ENCODE measurements at regions not wholly inside any gene's neighbourhood (a gene's known extent, or its start where the extent isn't known, plus 50 kb on each side); places are given as distances from the start of the nearest gene placed in this dataset.

DNA sequence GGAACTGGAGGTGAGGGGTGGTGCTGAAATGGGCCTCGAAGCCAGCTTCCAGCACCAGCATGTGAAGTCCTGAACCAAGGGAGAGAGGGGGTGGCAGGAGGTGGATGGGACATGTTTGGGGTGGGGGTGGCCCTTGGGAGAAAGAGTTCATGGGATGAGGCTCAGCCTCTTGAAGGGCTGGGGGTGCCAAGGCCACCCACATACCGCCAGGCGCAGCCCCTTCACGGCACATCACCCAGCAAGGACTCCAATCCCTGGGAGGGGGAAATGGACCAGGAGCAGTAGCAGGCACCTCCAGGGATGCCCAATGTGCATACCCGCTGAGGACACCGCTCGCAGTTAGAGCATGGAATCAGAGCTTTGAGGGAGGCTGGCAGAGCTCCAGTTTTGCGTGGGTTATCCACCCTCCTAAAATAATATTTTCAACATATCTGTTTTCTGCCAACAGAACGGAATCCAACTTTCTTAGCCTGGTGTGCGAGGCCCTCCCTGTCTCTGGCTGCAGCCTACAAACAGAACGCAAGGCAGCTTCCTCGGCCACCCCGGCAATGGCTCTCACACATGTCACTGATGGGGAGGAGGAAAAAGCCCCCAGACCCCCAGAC, 140.5 kb upstream of the VSTM2B start:
- Histone ChIP-seq H4K20me1 (ENCODE audit: insufficient read depth, low read length) (no peaks in the 10 kb centered on the region), H3K79me2 (ENCODE audit: insufficient read depth, low read length) (no peaks in the 10 kb centered on the region), H3K27me3 (ENCODE audit: insufficient read depth, low read length) (no peaks in the 10 kb centered on the region), H3K9ac (ENCODE audit: low read length) (no peak overlapping the region), H3K4me1 (ENCODE audit: insufficient read depth, low read length) (no peaks in the 10 kb centered on the region), H3K36me3 (ENCODE audit: insufficient read depth, low read length) (no peaks in the 10 kb centered on the region), H2AFZ (ENCODE audit: low read depth, low read length) (no peak overlapping the region), H3K9me3 (ENCODE audit: insufficient read depth, low read depth, low read length) (peaks cover 16% of the 10 kb centered on the region), H3K4me3 (ENCODE audit: insufficient read depth, low read depth, low read length) (no peak overlapping the region), H3K4me2 (ENCODE audit: low read length) (no peak overlapping the region), H3K27ac (ENCODE audit: low read depth, low read length) (no peak overlapping the region)
- Mint-ChIP-seq H3K9me3 (ENCODE audit: unreplicated experiment) (no peaks in the 10 kb centered on the region), H3K27me3 (ENCODE audit: low read depth, unreplicated experiment) (peaks cover 29% of the 10 kb centered on the region), H3K36me3 (ENCODE audit: low read depth, unreplicated experiment) (no peaks in the 10 kb centered on the region), H3K4me3 (ENCODE audit: unreplicated experiment) (no peak overlapping the region), H3K4me1 (ENCODE audit: low read depth, unreplicated experiment) (no peaks in the 10 kb centered on the region), H3K27ac (ENCODE audit: unreplicated experiment) (no peak overlapping the region)
- TF ChIP-seq, protein P1, sequence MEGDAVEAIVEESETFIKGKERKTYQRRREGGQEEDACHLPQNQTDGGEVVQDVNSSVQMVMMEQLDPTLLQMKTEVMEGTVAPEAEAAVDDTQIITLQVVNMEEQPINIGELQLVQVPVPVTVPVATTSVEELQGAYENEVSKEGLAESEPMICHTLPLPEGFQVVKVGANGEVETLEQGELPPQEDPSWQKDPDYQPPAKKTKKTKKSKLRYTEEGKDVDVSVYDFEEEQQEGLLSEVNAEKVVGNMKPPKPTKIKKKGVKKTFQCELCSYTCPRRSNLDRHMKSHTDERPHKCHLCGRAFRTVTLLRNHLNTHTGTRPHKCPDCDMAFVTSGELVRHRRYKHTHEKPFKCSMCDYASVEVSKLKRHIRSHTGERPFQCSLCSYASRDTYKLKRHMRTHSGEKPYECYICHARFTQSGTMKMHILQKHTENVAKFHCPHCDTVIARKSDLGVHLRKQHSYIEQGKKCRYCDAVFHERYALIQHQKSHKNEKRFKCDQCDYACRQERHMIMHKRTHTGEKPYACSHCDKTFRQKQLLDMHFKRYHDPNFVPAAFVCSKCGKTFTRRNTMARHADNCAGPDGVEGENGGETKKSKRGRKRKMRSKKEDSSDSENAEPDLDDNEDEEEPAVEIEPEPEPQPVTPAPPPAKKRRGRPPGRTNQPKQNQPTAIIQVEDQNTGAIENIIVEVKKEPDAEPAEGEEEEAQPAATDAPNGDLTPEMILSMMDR (IDR thresholded peaks at IDR 0.05; ENCODE audit: insufficient read depth, low read depth, low read length): no peak
- TF ChIP-seq EZH2 (IDR thresholded peaks at IDR 0.05; ENCODE audit: insufficient read depth, low read length): no peak
- no peak for FAIRE-seq
- DNase-seq (ENCODE audit: low read depth): no peak

DNA sequence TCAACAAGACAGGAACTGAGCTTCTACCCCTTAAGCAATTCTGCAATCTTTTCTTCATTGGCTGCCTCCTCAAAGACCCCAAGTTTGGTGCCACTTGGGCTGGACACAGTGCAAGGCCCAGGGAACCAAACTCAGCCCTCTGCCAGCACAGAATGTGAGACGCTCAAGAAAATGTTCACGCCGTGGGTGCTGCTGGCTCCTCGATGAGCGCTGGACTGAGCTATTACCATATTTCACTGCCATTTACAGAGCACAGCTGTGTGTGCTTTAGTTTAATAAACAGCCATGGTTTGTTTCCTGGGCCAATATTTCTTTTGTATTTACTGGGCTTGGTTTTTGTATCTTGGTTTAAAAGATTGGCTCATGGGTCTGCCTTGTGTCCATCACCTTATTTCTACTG, 138.8 kb upstream of the VSTM2B start:
- no peak overlapping the region for H3K4me3 Mint-ChIP-seq (ENCODE audit: unreplicated experiment)
- H3K27ac Mint-ChIP-seq (ENCODE audit: unreplicated experiment): no peak overlapping the region
- Histone ChIP-seq H3K9me3 (ENCODE audit: insufficient read depth, low read depth, low read length) (peaks cover 13% of the 10 kb centered on the region), H3K4me1 (ENCODE audit: insufficient read depth, low read length) (no peaks in the 10 kb centered on the region), H3K27ac (ENCODE audit: low read depth, low read length) (no peak overlapping the region), H3K4me3 (ENCODE audit: insufficient read depth, low read depth, low read length) (no peak overlapping the region), H3K79me2 (ENCODE audit: insufficient read depth, low read length) (no peaks in the 10 kb centered on the region), H4K20me1 (ENCODE audit: insufficient read depth, low read length) (no peaks in the 10 kb centered on the region), H3K36me3 (ENCODE audit: insufficient read depth, low read length) (no peaks in the 10 kb centered on the region), H3K27me3 (ENCODE audit: insufficient read depth, low read length) (no peaks in the 10 kb centered on the region), H3K4me2 (ENCODE audit: low read length) (no peak overlapping the region), H3K9ac (ENCODE audit: low read length) (no peak overlapping the region), H2AFZ (ENCODE audit: low read depth, low read length) (no peak overlapping the region)
- DNase-seq (ENCODE audit: low read depth) (no peak), FAIRE-seq (no peak)
- H3K4me1 Mint-ChIP-seq (ENCODE audit: low read depth, unreplicated experiment): no peaks in the 10 kb centered on the region
- H3K9me3 Mint-ChIP-seq (ENCODE audit: unreplicated experiment): peaks cover 6% of the 10 kb centered on the region
- H3K27me3 Mint-ChIP-seq (ENCODE audit: low read depth, unreplicated experiment): peaks cover 27% of the 10 kb centered on the region
- no peak for TF ChIP-seq EZH2 (IDR thresholded peaks at IDR 0.05; ENCODE audit: insufficient read depth, low read length)
- TF ChIP-seq, protein P1 (IDR thresholded peaks at IDR 0.05; ENCODE audit: insufficient read depth, low read depth, low read length): no peak
- no peaks in the 10 kb centered on the region for H3K36me3 Mint-ChIP-seq (ENCODE audit: low read depth, unreplicated experiment)

DNA sequence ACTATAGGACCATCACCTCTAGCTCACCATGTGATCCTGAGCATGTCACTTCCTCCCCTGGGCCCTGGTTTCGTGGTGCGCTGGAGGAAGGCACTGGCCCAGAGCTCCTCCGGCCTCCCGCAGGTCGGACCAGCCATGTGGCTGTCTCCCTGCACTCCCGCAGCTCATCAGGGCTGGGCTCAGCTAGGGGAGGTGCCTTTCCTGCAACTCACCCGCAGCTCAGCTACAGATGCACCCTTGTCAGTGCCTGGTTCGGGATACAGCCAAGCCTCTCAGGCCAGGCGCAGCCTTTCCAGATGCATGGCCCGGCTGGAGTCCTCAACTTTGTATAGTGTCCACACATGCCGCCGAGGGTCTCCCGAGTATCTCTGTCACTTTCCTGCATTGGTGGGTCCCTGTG, 138.2 kb upstream of the VSTM2B start:
- Histone ChIP-seq H3K4me3 (ENCODE audit: insufficient read depth, low read depth, low read length) (no peak overlapping the region), H3K4me1 (ENCODE audit: insufficient read depth, low read length) (no peaks in the 10 kb centered on the region), H3K27ac (ENCODE audit: low read depth, low read length) (no peak overlapping the region), H4K20me1 (ENCODE audit: insufficient read depth, low read length) (no peaks in the 10 kb centered on the region), H2AFZ (ENCODE audit: low read depth, low read length) (no peak overlapping the region), H3K79me2 (ENCODE audit: insufficient read depth, low read length) (no peaks in the 10 kb centered on the region), H3K9me3 (ENCODE audit: insufficient read depth, low read depth, low read length) (peaks cover 13% of the 10 kb centered on the region), H3K36me3 (ENCODE audit: insufficient read depth, low read length) (no peaks in the 10 kb centered on the region), H3K27me3 (ENCODE audit: insufficient read depth, low read length) (no peaks in the 10 kb centered on the region), H3K4me2 (ENCODE audit: low read length) (no peak overlapping the region), H3K9ac (ENCODE audit: low read length) (no peak overlapping the region)
- DNase-seq (ENCODE audit: low read depth): no peak
- H3K27me3 Mint-ChIP-seq (ENCODE audit: low read depth, unreplicated experiment): peaks cover 27% of the 10 kb centered on the region
- FAIRE-seq: no peak
- no peaks in the 10 kb centered on the region for H3K36me3 Mint-ChIP-seq (ENCODE audit: low read depth, unreplicated experiment)
- H3K27ac Mint-ChIP-seq (ENCODE audit: unreplicated experiment): no peak overlapping the region
- no peaks in the 10 kb centered on the region for H3K4me1 Mint-ChIP-seq (ENCODE audit: low read depth, unreplicated experiment)
- no peak overlapping the region for H3K4me3 Mint-ChIP-seq (ENCODE audit: unreplicated experiment)
- H3K9me3 Mint-ChIP-seq (ENCODE audit: unreplicated experiment): peaks cover 6% of the 10 kb centered on the region
- TF ChIP-seq, protein P1 (IDR thresholded peaks at IDR 0.05; ENCODE audit: insufficient read depth, low read depth, low read length): no peak
- no peak for TF ChIP-seq EZH2 (IDR thresholded peaks at IDR 0.05; ENCODE audit: insufficient read depth, low read length)

Measured in astrocyte (in vitro differentiated cells and primary cell).